Lung (tissue), 11 donors: ENCODE measurements at regions not wholly inside any gene's neighbourhood (a gene's known extent, or its start where the extent isn't known, plus 50 kb on each side); places are given as distances from the start of the nearest gene placed in this dataset.

Source experiments
- ATAC-seq: fragments of 200-7000 bp; cut with Tn5 transposase; one replicate; pipeline ENCODE4 v1.9.1; 2020; ENCODE audit warnings: moderate number of reproducible peaks; ENCODE audit not compliant: insufficient read depth, low FRiP score
- DNase-seq, 3 donors: peaks; one replicate each; pipeline ENCODE4 v3.0.0-alpha.2; 2013 to 2017
- H3K27ac ChIP-seq, 2 donors: one replicate each; pipeline ENCODE4 v1.5.1; 2013; ENCODE audit warnings: mild to moderate bottlenecking in 2 of 2, moderate library complexity in 2 of 2, control low read depth in 1 of 2, inconsistent platforms in 1 of 2, low read depth in 1 of 2, low read length in 1 of 2
- H3K27me3 ChIP-seq, 3 donors: one replicate each; pipeline ENCODE4 v1.5.1; 2013; ENCODE audit warnings: low read length in 2 of 3; ENCODE audit not compliant: control insufficient read depth in 3 of 3, insufficient read depth in 3 of 3
- H3K36me3 ChIP-seq, 4 donors: one replicate each; pipeline ENCODE4 v1.5.1; 2013; ENCODE audit warnings: low read length in 4 of 4, mild to moderate bottlenecking in 1 of 4, moderate library complexity in 1 of 4; ENCODE audit not compliant: control insufficient read depth in 4 of 4, insufficient read depth in 4 of 4
- H3K4me1 ChIP-seq, 5 donors: one replicate each; pipeline ENCODE4 v1.5.1; 2013; ENCODE audit warnings: low read length in 5 of 5, mild to moderate bottlenecking in 2 of 5, moderate library complexity in 1 of 5; ENCODE audit not compliant: control insufficient read depth in 5 of 5, insufficient read depth in 5 of 5
- H3K4me3 ChIP-seq: one replicate; pipeline ENCODE4 v1.5.1; 2013; ENCODE audit warnings: mild to moderate bottlenecking, control low read depth, moderate library complexity
- H3K9ac ChIP-seq, 2 donors: one replicate each; pipeline ENCODE4 v1.5.1; 2013; ENCODE audit warnings: low read length in 2 of 2, control low read depth in 1 of 2; ENCODE audit not compliant: insufficient read depth in 1 of 2
- H3K9me3 ChIP-seq, 4 donors: one replicate each; pipeline ENCODE4 v1.5.1; 2013; ENCODE audit warnings: low read length in 3 of 4, mild to moderate bottlenecking in 1 of 4, moderate library complexity in 1 of 4; ENCODE audit not compliant: control insufficient read depth in 4 of 4, insufficient read depth in 3 of 4
- CTCF ChIP-seq: IDR thresholded peaks from 2 replicates; pipeline ENCODE4 v1.5.1; 2012; ENCODE audit warnings: mild to moderate bottlenecking; ENCODE audit errors: control extremely low read depth, extremely low read depth
- WGBS, 2 donors: extraction: QIAGEN DNeasy Blood & Tissue Kit; methylation state at CpG; one replicate each; pipeline ENCODE4 v1.1.7; 2013; 5-methylcytosine and 5-hydroxymethylcytosine counted together
- donor health status: control.
- donor health status: control.
- donor health status: Bipolar disorder and iron deficiency.
- donor health status: healthy.
- donor health status: DM: yes; HTN: yes; CAD: no.

DNA sequence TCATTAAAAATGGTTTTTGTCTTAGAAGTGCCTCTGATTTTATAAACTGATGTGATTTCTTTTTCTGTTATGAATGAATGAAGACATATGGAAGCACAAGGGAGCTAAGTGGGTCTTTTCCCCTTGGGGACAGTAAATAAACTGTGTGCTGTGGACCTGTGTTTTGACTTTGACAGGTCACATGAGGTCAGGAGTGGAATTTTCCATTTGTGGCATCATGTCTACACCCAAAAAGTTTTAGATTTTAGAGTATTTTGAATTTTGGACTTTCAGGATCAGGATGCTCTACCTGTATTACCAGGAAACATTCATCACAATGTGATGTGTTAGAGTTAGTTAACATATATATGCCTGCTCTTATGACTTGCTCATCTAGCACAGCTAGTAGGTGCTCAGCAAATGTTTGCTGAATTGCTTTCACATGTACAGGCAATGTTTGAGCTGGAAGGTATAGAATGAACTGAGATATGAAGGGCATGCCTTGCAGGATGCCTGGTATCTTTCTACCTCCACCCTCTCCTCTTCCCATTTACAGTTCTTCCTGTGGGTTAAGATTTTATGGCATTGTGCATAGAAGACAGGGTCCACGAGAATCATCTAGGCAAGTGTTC is 73.2 kb upstream of the NR3C1 start:
- TF ChIP-seq CTCF = no peak
- H3K27ac ChIP-seq = no peak overlapping the region
- H3K36me3 ChIP-seq = no peaks in the 10 kb centered on the region
- H3K27me3 ChIP-seq = no peaks in the 10 kb centered on the region
- no peak for ATAC-seq
- DNase-seq = no peak
- H3K4me3 ChIP-seq = no peak overlapping the region
- H3K4me1 ChIP-seq = peaks cover 0 to 3% (median 0%) of the 10 kb centered on the region in 5 donors
- no peaks in the 10 kb centered on the region for H3K9me3 ChIP-seq
- H3K9ac ChIP-seq = no peak overlapping the region
- WGBS, 2 donors = 91 to 94% methylated on average over 1 of the region's 1 CpG

DNA sequence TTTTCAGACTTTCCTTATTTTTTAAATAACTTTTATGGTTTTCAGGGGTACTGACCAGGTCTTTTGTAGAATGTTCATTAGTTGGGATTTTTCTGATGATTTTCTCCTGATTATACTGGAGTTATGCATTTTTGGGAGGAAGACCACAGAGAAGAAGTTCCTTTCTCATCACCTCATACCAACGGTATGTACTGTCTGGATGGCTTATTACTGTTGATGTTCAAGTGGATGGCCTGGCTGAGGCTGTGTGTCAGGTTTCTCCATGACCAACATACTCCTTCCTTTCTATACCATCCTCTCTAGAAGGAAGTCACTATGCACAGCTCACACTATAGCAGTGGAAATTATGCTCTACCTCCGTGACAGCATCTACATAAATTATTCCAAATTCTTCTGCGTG is 71.1 kb upstream of the NR3C1 start:
- H3K9me3 ChIP-seq = no peaks in the 10 kb centered on the region
- WGBS, 2 donors = 73 to 77% methylated on average over 3 of the region's 3 CpGs
- DNase-seq = no peak
- no peak overlapping the region for H3K27ac ChIP-seq
- ATAC-seq = no peak
- H3K9ac ChIP-seq = no peak overlapping the region
- H3K4me1 ChIP-seq = peaks cover 0 to 8% (median 0%) of the 10 kb centered on the region in 5 donors
- no peak for TF ChIP-seq CTCF
- no peaks in the 10 kb centered on the region for H3K36me3 ChIP-seq
- H3K27me3 ChIP-seq = no peaks in the 10 kb centered on the region
- H3K4me3 ChIP-seq = no peak overlapping the region

GRCh38 chr5:143473481-143473880 is 70.0 kb upstream of the NR3C1 start:
- Histone ChIP-seq H3K9me3 (no peaks in the 10 kb centered on the region), H3K27me3 (no peaks in the 10 kb centered on the region), H3K4me3 (no peak overlapping the region), H3K36me3 (no peaks in the 10 kb centered on the region), H3K9ac (no peak overlapping the region), H3K27ac (no peak overlapping the region), H3K4me1 (peaks cover 0 to 8% (median 0%) of the 10 kb centered on the region in 5 donors)
- ATAC-seq (no peak), DNase-seq (no peak)
- TF ChIP-seq CTCF = no peak
- 86% methylated on average over 5 of the region's 5 CpGs for WGBS, 2 donors

GRCh38 chr5:143472576-143472975 is 69.1 kb upstream of the NR3C1 start:
- H3K4me3 ChIP-seq = no peak overlapping the region
- ATAC-seq (no peak), DNase-seq (no peak)
- no peak for TF ChIP-seq CTCF
- H3K9me3 ChIP-seq = no peaks in the 10 kb centered on the region
- no peaks in the 10 kb centered on the region for H3K27me3 ChIP-seq
- H3K27ac ChIP-seq = no peak overlapping the region
- WGBS, 2 donors = 86 to 100% methylated on average over 1 of the region's 1 CpG
- no peaks in the 10 kb centered on the region for H3K36me3 ChIP-seq
- no peak overlapping the region for H3K9ac ChIP-seq
- peaks cover 0 to 8% (median 0%) of the 10 kb centered on the region in 5 donors for H3K4me1 ChIP-seq
